OCI-M1 (cell line): ENCODE measurements at regions not wholly inside any gene's neighbourhood (a gene's known extent, or its start where the extent isn't known, plus 50 kb on each side); places are given as distances from the start of the nearest gene placed in this dataset.
"Not testable (repeated sequence)": the region's sequence is repeated elsewhere in the genome, so short reads cannot be mapped to it uniquely, and the experiment has no call there.

ENCODE experiments used
- DNase-seq: peaks from one replicate; lab custom pipeline; 2025; lab: John Stamatoyannopoulos, UW

- not testable (repeated sequence) for DNase-seq
These were observed 621.9 kb upstream of the ITGA1 start for GRCh38 chr5:52165806-52166205.

GRCh38 chr5:52173133-52173532, 614.6 kb upstream of the ITGA1 start:
- no peak for DNase-seq

- DNase-seq: no peak
These were observed 610.5 kb upstream of the ITGA1 start for GRCh38 chr5:52177193-52177592.

GRCh38 chr5:52181403-52181802, 606.3 kb upstream of the ITGA1 start:
- no peak for DNase-seq

- DNase-seq: no peak
These were observed 597.0 kb upstream of the ITGA1 start for GRCh38 chr5:52190737-52191136.

- no peak for DNase-seq
These were observed 587.9 kb upstream of the ITGA1 start for GRCh38 chr5:52199833-52200232.

- DNase-seq: no peak
These were observed 585.5 kb upstream of the ITGA1 start for GRCh38 chr5:52202256-52202655.

- no peak for DNase-seq
These were observed 583.4 kb upstream of the ITGA1 start for GRCh38 chr5:52204310-52204709.
